HCT116 (cell line): ENCODE measurements at regions not wholly inside any gene's neighbourhood (a gene's known extent, or its start where the extent isn't known, plus 50 kb on each side); places are given as distances from the start of the nearest gene placed in this dataset.

ENCODE experiments used
- ATAC-seq: fragments of 200-7000 bp; cut with Tn5 transposase; 2 replicates; pipeline ENCODE4 v1.9.1; 2020; ENCODE audit warnings: mild to moderate bottlenecking, moderate library complexity
- BruUV-seq: library from RNA; stranded (reverse); fragments of 400-500 nt; replicated peaks from 2 replicates; lab custom pipeline; 2021; lab: Mats Ljungman, UMichigan
- CTCF ChIA-PET: fragments of 300-600 bp; sonication (Branson Sonifier 250); formaldehyde crosslinking; loops from one replicate; lab custom pipeline; 2021; ENCODE audit warnings: antibody characterized with exemption; lab: Charles Lee
- POLR2A ChIA-PET: fragments of 300-600, 350-600 bp; sonication (Branson Sonifier 250); formaldehyde crosslinking; loops from one replicate; lab custom pipeline; 2021; ENCODE audit warnings: antibody characterized with exemption; lab: Charles Lee
- RAD21 ChIA-PET, 2 experiments: fragments of 300-600 bp; sonication (Branson Sonifier 250); formaldehyde crosslinking; loops; one replicate each; lab custom pipeline; 2023; ENCODE audit warnings: low total read pairs in 2 of 2; ENCODE audit not compliant: uncharacterized antibody in 2 of 2, unreplicated experiment in 2 of 2, low non-redundant PET in 1 of 2; lab: Charles Lee
- DNase-seq: peaks from one replicate; pipeline ENCODE4 v3.0.0-alpha.2; 2010; ENCODE audit warnings: low read depth, low spot score
- H2AFZ ChIP-seq: fragments of 200-600 bp; shearing (Covaris generic), sonication (generic); 2 replicates; pipeline ENCODE4 v1.6.1; 2017; ENCODE audit warnings: low read depth, mixed run types, mixed read lengths, antibody characterized with exemption, low read length; ENCODE audit not compliant: poor library complexity, severe bottlenecking
- H3K27ac ChIP-seq: 2 replicates; pipeline ENCODE4 v1.5.1; 2012; ENCODE audit warnings: low read depth, low read length
- H3K27me3 ChIP-seq: fragments of 200-600 bp; sonication (generic); 2 replicates; pipeline ENCODE4 v1.6.1; 2016; ENCODE audit warnings: mixed run types, low read length, mixed read lengths; ENCODE audit not compliant: insufficient read depth
- H3K36me3 ChIP-seq, 2 experiments: fragments of 200-500 bp in 1 of 2; fragments of 200-600 bp in 1 of 2; sonication (Bioruptor generic) in 1 of 2; sonication (generic) in 1 of 2; 2 replicates each; pipeline versions ENCODE4 v1.5.1 to v1.6.1; 2014 to 2016; ENCODE audit warnings: low read length in 2 of 2, inconsistent platforms in 1 of 2, mixed read lengths in 1 of 2, mixed run types in 1 of 2; ENCODE audit not compliant: insufficient read depth in 2 of 2, control insufficient read depth in 1 of 2
- H3K4me1 ChIP-seq, 2 experiments: fragments of 200-600 bp in 1 of 2; sonication (generic) in 1 of 2; 2 replicates each; pipeline versions ENCODE4 v1.5.1 to v1.6.1; 2012 to 2017; ENCODE audit warnings: low read length in 2 of 2, inconsistent platforms in 1 of 2, mild to moderate bottlenecking in 1 of 2, mixed read lengths in 1 of 2, mixed run types in 1 of 2, moderate library complexity in 1 of 2; ENCODE audit not compliant: insufficient read depth in 2 of 2, control insufficient read depth in 1 of 2
- H3K4me2 ChIP-seq: fragments of 200-600 bp; sonication (generic); 2 replicates; pipeline ENCODE4 v1.6.1; 2017; ENCODE audit warnings: mixed run types, low read length, mixed read lengths
- H3K4me3 ChIP-seq, 2 experiments: fragments of 200-600 bp in 1 of 2; sonication (generic) in 1 of 2; replicated peaks in 1 of 2; 2 replicates each; pipeline ENCODE4 v1.5.1; 2011 to 2016; ENCODE audit warnings: low read length in 2 of 2, control low read depth in 1 of 2, low read depth in 1 of 2, mild to moderate bottlenecking in 1 of 2, mixed read lengths in 1 of 2, mixed run types in 1 of 2
- H3K79me2 ChIP-seq: fragments of 200-600 bp; sonication (generic); 2 replicates; pipeline ENCODE4 v1.6.1; 2017; ENCODE audit warnings: mild to moderate bottlenecking, mixed run types, low read length, moderate library complexity, mixed read lengths; ENCODE audit not compliant: insufficient read depth
- H3K9ac ChIP-seq: fragments of 200-600 bp; sonication (generic); 2 replicates; pipeline ENCODE4 v1.6.1; 2016; ENCODE audit warnings: low read length, mixed read lengths
- H3K9me2 ChIP-seq: fragments of 200-600 bp; sonication (generic), shearing (Covaris generic); 2 replicates; pipeline ENCODE4 v1.6.1; 2017; ENCODE audit warnings: mixed run types, mild to moderate bottlenecking, moderate library complexity; ENCODE audit not compliant: insufficient read depth
- H3K9me3 ChIP-seq, 2 experiments: fragments of 200-500 bp in 1 of 2; fragments of 200-600 bp in 1 of 2; sonication (Bioruptor generic) in 1 of 2; sonication (generic) in 1 of 2; 2 replicates each; pipeline ENCODE4 v1.6.1; 2014 to 2017; ENCODE audit warnings: low read length in 2 of 2, mixed read lengths in 2 of 2, inconsistent platforms in 1 of 2, low read depth in 1 of 2, mild to moderate bottlenecking in 1 of 2, mixed run types in 1 of 2, moderate library complexity in 1 of 2; ENCODE audit not compliant: control insufficient read depth in 1 of 2, insufficient read depth in 1 of 2
- H4K20me1 ChIP-seq: fragments of 200-600 bp; sonication (generic), shearing (Covaris generic); 2 replicates; pipeline ENCODE4 v1.6.1; 2017; ENCODE audit warnings: mixed run types, mild to moderate bottlenecking, moderate library complexity; ENCODE audit not compliant: insufficient read depth
- CBX3 ChIP-seq: IDR thresholded peaks from 2 replicates; pipeline ENCODE4 v1.6.1; 2012; ENCODE audit warnings: low read depth
- CEBPB ChIP-seq: IDR thresholded peaks from 2 replicates; pipeline ENCODE4 v1.6.1; 2012; ENCODE audit warnings: low read depth
- EZH2 ChIP-seq: fragments of 200-600 bp; sonication (generic); IDR thresholded peaks from 2 replicates; pipeline ENCODE4 v1.6.1; 2017; ENCODE audit warnings: antibody characterized with exemption, mixed run types
- JUND ChIP-seq: IDR thresholded peaks from 2 replicates; pipeline ENCODE4 v1.6.1; 2012
- MAX ChIP-seq: IDR thresholded peaks from 2 replicates; pipeline ENCODE4 v1.6.1; 2012
- POLR2A ChIP-seq: IDR thresholded peaks from 2 replicates; pipeline ENCODE4 v1.7.0; 2011; ENCODE audit warnings: borderline replicate concordance; ENCODE audit not compliant: insufficient read depth, insufficient read length; ENCODE audit errors: extremely low read depth
- POLR2AphosphoS5 ChIP-seq: IDR thresholded peaks from 2 replicates; pipeline ENCODE4 v1.6.1; 2011; ENCODE audit warnings: mild to moderate bottlenecking, low read depth, low read length, moderate library complexity
- RAD21 ChIP-seq: IDR thresholded peaks from 2 replicates; pipeline ENCODE4 v1.6.1; 2012; ENCODE audit warnings: low read depth, mild to moderate bottlenecking
- SIN3A ChIP-seq: IDR thresholded peaks from 2 replicates; pipeline ENCODE4 v1.6.1; 2012; ENCODE audit warnings: low read depth
- SP1 ChIP-seq: IDR thresholded peaks from 2 replicates; pipeline ENCODE4 v1.6.1; 2012; ENCODE audit warnings: low read depth
- SRF ChIP-seq: IDR thresholded peaks from 2 replicates; pipeline ENCODE4 v1.6.1; 2012; ENCODE audit warnings: low read depth
- TCF7L2 ChIP-seq: IDR thresholded peaks from 2 replicates; pipeline ENCODE4 v1.7.0; 2011; ENCODE audit warnings: borderline replicate concordance, inconsistent platforms; ENCODE audit not compliant: insufficient read depth, insufficient read length; ENCODE audit errors: extremely low read depth
- YY1 ChIP-seq: IDR thresholded peaks from 2 replicates; pipeline ENCODE4 v1.6.1; 2011; ENCODE audit warnings: low read length, low read depth, moderate library complexity, mild to moderate bottlenecking; ENCODE audit not compliant: insufficient replicate concordance; ENCODE audit errors: extremely low read depth
- ZBTB33 ChIP-seq: IDR thresholded peaks from 2 replicates; pipeline ENCODE4 v1.6.1; 2011; ENCODE audit warnings: mild to moderate bottlenecking, low read length, moderate library complexity; ENCODE audit not compliant: insufficient replicate concordance; ENCODE audit errors: extremely low read depth
- ZNF274 ChIP-seq: fragments of 200-500 bp; sonication (Bioruptor generic); IDR thresholded peaks from 2 replicates; pipeline ENCODE4 v1.6.1; 2014; ENCODE audit warnings: mild to moderate bottlenecking, low read depth, low read length, inconsistent platforms
- intact Hi-C: fragments of 100-400 bp; cut with micrococcal nuclease; formaldehyde crosslinking; loops from 2 replicates; pipeline ENCODE4 v1.10.0; 2022
- TF ChIP-seq, protein P1 (sequence below): IDR thresholded peaks from 2 replicates; pipeline ENCODE4 v1.6.1; 2012; ENCODE audit warnings: low read depth
- TF ChIP-seq, protein P2 (sequence below): IDR thresholded peaks from 2 replicates; pipeline ENCODE4 v1.6.1; 2012

GRCh38 chr4:119688446-119688845 is 59.8 kb upstream of the PDE5A start (continued):
- TF ChIP-seq, protein P1, sequence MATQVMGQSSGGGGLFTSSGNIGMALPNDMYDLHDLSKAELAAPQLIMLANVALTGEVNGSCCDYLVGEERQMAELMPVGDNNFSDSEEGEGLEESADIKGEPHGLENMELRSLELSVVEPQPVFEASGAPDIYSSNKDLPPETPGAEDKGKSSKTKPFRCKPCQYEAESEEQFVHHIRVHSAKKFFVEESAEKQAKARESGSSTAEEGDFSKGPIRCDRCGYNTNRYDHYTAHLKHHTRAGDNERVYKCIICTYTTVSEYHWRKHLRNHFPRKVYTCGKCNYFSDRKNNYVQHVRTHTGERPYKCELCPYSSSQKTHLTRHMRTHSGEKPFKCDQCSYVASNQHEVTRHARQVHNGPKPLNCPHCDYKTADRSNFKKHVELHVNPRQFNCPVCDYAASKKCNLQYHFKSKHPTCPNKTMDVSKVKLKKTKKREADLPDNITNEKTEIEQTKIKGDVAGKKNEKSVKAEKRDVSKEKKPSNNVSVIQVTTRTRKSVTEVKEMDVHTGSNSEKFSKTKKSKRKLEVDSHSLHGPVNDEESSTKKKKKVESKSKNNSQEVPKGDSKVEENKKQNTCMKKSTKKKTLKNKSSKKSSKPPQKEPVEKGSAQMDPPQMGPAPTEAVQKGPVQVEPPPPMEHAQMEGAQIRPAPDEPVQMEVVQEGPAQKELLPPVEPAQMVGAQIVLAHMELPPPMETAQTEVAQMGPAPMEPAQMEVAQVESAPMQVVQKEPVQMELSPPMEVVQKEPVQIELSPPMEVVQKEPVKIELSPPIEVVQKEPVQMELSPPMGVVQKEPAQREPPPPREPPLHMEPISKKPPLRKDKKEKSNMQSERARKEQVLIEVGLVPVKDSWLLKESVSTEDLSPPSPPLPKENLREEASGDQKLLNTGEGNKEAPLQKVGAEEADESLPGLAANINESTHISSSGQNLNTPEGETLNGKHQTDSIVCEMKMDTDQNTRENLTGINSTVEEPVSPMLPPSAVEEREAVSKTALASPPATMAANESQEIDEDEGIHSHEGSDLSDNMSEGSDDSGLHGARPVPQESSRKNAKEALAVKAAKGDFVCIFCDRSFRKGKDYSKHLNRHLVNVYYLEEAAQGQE = no peak
- TF ChIP-seq CEBPB = no peak
- no peak for TF ChIP-seq SRF
- TF ChIP-seq, all 23 proteins: peak for 0

DNA sequence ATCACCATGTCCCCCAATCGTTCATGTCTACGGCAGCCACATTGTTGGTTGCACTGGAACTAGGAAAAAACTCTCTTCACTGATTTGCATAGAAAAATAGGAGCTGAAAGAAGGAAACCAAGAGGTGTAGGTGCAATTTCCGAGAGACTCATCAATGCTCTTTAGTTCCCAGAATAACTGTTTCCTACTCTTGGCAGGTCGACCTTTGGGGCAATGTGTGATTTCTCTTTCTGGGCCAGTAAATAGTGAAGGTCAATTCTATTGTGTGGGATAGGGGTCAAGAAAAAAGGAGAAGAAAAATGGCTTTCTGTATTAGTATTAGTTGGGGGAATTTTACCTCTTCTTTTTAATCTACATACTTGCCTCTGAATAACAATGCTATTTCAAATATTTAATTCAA is 55.9 kb upstream of the PDE5A start:
- Histone ChIP-seq H2AFZ (no peak overlapping the region), H3K27ac (no peak overlapping the region), H3K4me2 (no peak overlapping the region), H3K9ac (no peak overlapping the region), H3K9me3 (no peaks in the 10 kb centered on the region), H3K27me3 (no peaks in the 10 kb centered on the region), H3K36me3 (no peaks in the 10 kb centered on the region), H3K9me2 (no peaks in the 10 kb centered on the region), H3K4me3 (no peak overlapping the region), H4K20me1 (no peaks in the 10 kb centered on the region), H3K4me1 (no peaks in the 10 kb centered on the region), H3K79me2 (no peaks in the 10 kb centered on the region)
- intact Hi-C loops = no loop called here
- ChIA-PET RAD21 (no interaction called here), POLR2A (no interaction called here), CTCF (no interaction called here)
- DNase-seq (no peak), ATAC-seq (no peak)
- BruUV-seq = no TSS peak
- TF ChIP-seq POLR2A (no peak), MAX (no peak), SP1 (no peak), JUND (no peak), CBX3 (no peak), EZH2 (no peak), ZBTB33 (no peak), RAD21 (no peak), YY1 (no peak), CEBPB (no peak), POLR2AphosphoS5 (no peak), ZNF274 (no peak), SIN3A (no peak), TCF7L2 (no peak)
- TF ChIP-seq, protein P1 = no peak
- TF ChIP-seq, protein P2, sequence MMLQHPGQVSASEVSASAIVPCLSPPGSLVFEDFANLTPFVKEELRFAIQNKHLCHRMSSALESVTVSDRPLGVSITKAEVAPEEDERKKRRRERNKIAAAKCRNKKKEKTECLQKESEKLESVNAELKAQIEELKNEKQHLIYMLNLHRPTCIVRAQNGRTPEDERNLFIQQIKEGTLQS = no peak
